GM06990 (cell line): ENCODE measurements at regions not wholly inside any gene's neighbourhood (a gene's known extent, or its start where the extent isn't known, plus 50 kb on each side); places are given as distances from the start of the nearest gene placed in this dataset.
"Not testable (repeated sequence)": the region's sequence is repeated elsewhere in the genome, so short reads cannot be mapped to it uniquely, and the experiment has no call there.

ENCODE experiments used
- DNase-seq: peaks from one replicate; pipeline ENCODE4 v3.0.0-alpha.2; 2011; ENCODE audit not compliant: insufficient read length; ENCODE audit errors: extremely low read depth
- H3K27me3 ChIP-seq: replicated peaks from 2 replicates; pipeline ENCODE4 v1.6.0; 2011; ENCODE audit warnings: low read length; ENCODE audit not compliant: control insufficient read depth, insufficient read depth
- H3K36me3 ChIP-seq: 2 replicates; pipeline ENCODE4 v1.5.1; 2011; ENCODE audit warnings: low read length; ENCODE audit not compliant: control insufficient read depth, insufficient read depth
- H3K4me3 ChIP-seq: replicated peaks from 2 replicates; pipeline ENCODE4 v1.5.1; 2011; ENCODE audit warnings: low read depth, mild to moderate bottlenecking, control low read depth, low read length
- TF ChIP-seq, protein P1 (sequence below): IDR thresholded peaks from 2 replicates; pipeline ENCODE4 v1.5.1; 2011; ENCODE audit warnings: low read length, control low read depth, mild to moderate bottlenecking, inconsistent platforms; ENCODE audit not compliant: insufficient read depth, poor library complexity, severe bottlenecking

- H3K36me3 ChIP-seq = no peaks in the 10 kb centered on the region
- TF ChIP-seq, protein P1, sequence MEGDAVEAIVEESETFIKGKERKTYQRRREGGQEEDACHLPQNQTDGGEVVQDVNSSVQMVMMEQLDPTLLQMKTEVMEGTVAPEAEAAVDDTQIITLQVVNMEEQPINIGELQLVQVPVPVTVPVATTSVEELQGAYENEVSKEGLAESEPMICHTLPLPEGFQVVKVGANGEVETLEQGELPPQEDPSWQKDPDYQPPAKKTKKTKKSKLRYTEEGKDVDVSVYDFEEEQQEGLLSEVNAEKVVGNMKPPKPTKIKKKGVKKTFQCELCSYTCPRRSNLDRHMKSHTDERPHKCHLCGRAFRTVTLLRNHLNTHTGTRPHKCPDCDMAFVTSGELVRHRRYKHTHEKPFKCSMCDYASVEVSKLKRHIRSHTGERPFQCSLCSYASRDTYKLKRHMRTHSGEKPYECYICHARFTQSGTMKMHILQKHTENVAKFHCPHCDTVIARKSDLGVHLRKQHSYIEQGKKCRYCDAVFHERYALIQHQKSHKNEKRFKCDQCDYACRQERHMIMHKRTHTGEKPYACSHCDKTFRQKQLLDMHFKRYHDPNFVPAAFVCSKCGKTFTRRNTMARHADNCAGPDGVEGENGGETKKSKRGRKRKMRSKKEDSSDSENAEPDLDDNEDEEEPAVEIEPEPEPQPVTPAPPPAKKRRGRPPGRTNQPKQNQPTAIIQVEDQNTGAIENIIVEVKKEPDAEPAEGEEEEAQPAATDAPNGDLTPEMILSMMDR = no peak
These were observed 721.1 kb upstream of the NOVA1 start for GRCh38 chr14:27318774-27319420.

GRCh38 chr14:27320261-27320660 lies 722.4 kb upstream of the NOVA1 start:
- DNase-seq = no peak
- Histone ChIP-seq H3K27me3 (no peaks in the 10 kb centered on the region), H3K4me3 (no peak overlapping the region), H3K36me3 (no peaks in the 10 kb centered on the region)
- TF ChIP-seq, protein P1 = no peak

More at GRCh38 chr14:27318774-27319420, 721.1 kb upstream of the NOVA1 start:
- Histone ChIP-seq H3K4me3 (no peak overlapping the region), H3K27me3 (no peaks in the 10 kb centered on the region)
- no peak for DNase-seq

- no peak for DNase-seq
- Histone ChIP-seq H3K4me3 (no peak overlapping the region), H3K27me3 (no peaks in the 10 kb centered on the region), H3K36me3 (no peaks in the 10 kb centered on the region)
- TF ChIP-seq, protein P1 = no peak
These were observed 729.3 kb upstream of the NOVA1 start for GRCh38 chr14:27327095-27327494.

- TF ChIP-seq, protein P1 = no peak
- H3K36me3 ChIP-seq = no peaks in the 10 kb centered on the region
- DNase-seq = no peak
- no peaks in the 10 kb centered on the region for H3K27me3 ChIP-seq
- H3K4me3 ChIP-seq = no peak overlapping the region
These were observed 740.2 kb upstream of the NOVA1 start for GRCh38 chr14:27338012-27338411.

- H3K27me3 ChIP-seq, H3K4me3 ChIP-seq, H3K36me3 ChIP-seq, DNase-seq: not testable (repeated sequence)
These were observed 765.2 kb upstream of the NOVA1 start for GRCh38 chr14:27363036-27363435.

- DNase-seq = no peak
- Histone ChIP-seq H3K36me3 (no peaks in the 10 kb centered on the region), H3K4me3 (no peak overlapping the region), H3K27me3 (no peaks in the 10 kb centered on the region)
- TF ChIP-seq, protein P1 = no peak
These were observed 768.8 kb upstream of the NOVA1 start for GRCh38 chr14:27366596-27366995.
